Psoas muscle (tissue), 7 donors: ENCODE measurements at regions not wholly inside any gene's neighbourhood (a gene's known extent, or its start where the extent isn't known, plus 50 kb on each side); places are given as distances from the start of the nearest gene placed in this dataset.

ENCODE experiments used
- ATAC-seq, 4 donors: fragments of 200-7000 bp; cut with Tn5 transposase; one replicate each; pipeline ENCODE4 v1.9.1; 2020; ENCODE audit warnings: moderate library complexity in 3 of 4, mild to moderate bottlenecking in 2 of 4
- DNase-seq, 2 donors: peaks; one replicate each; pipeline ENCODE4 v3.0.0-alpha.2; 2020
- H3K27ac ChIP-seq: fragments of 200-600 bp; one replicate; pipeline ENCODE4 v1.8.0; 2022
- H3K27me3 ChIP-seq, 3 donors: fragments of 200-600 bp in 1 of 3; one replicate each; pipeline versions ENCODE4 v1.6.1 to v1.8.0; 2013 to 2022; ENCODE audit warnings: low read length in 2 of 3, mild to moderate bottlenecking in 2 of 3, moderate library complexity in 1 of 3; ENCODE audit not compliant: insufficient read depth in 3 of 3
- H3K36me3 ChIP-seq, 2 donors: fragments of 200-600 bp in 1 of 2; one replicate each; pipeline versions ENCODE4 v1.6.1 to v1.8.0; 2013 to 2022; ENCODE audit warnings: low read depth in 1 of 2, mild to moderate bottlenecking in 1 of 2, moderate library complexity in 1 of 2; ENCODE audit not compliant: insufficient read depth in 1 of 2
- H3K4me1 ChIP-seq: fragments of 200-600 bp; one replicate; pipeline ENCODE4 v1.8.0; 2022
- H3K4me3 ChIP-seq: fragments of 200-600 bp; one replicate; pipeline ENCODE4 v1.8.0; 2022; ENCODE audit warnings: mild to moderate bottlenecking
- H3K9me3 ChIP-seq: fragments of 200-600 bp; one replicate; pipeline ENCODE4 v1.8.0; 2022
- WGBS, 3 donors: extraction: QIAGEN DNeasy Blood & Tissue Kit; methylation state at CpG; one replicate each; pipeline versions ENCODE4 v1.1.6 to v1.1.7; 2013; 5-methylcytosine and 5-hydroxymethylcytosine counted together
- intact Hi-C, 2 donors: fragments of 100-400 bp; cut with DNase I; formaldehyde crosslinking; loops; one replicate each; pipeline versions ENCODE4 v1.11.0 to v1.14.2; 2022
- TF ChIP-seq, protein P1 (sequence below): fragments of 200-600 bp; IDR thresholded peaks from one replicate; pipeline ENCODE4 v1.8.0; 2022; ENCODE audit warnings: antibody characterized with exemption
- donor health status: healthy with polysubstance abuse.
- donor health status: DM: no; HTN: no; CAD: no; lungs with moderate emphysema.
- donor health status: Bipolar disorder and iron deficiency.
- donor health status: healthy.
- donor health status: DM: yes; HTN: yes; CAD: no.
- donor health status: DM: no; HTN: no; CAD: no.
- donor health status: DM: yes; HTN: yes; CAD: no.

- no peaks in the 10 kb centered on the region for H3K4me1 ChIP-seq
- H3K27me3 ChIP-seq = no peaks in the 10 kb centered on the region
- DNase-seq = no peak
- H3K4me3 ChIP-seq = no peak overlapping the region
- TF ChIP-seq, protein P1, sequence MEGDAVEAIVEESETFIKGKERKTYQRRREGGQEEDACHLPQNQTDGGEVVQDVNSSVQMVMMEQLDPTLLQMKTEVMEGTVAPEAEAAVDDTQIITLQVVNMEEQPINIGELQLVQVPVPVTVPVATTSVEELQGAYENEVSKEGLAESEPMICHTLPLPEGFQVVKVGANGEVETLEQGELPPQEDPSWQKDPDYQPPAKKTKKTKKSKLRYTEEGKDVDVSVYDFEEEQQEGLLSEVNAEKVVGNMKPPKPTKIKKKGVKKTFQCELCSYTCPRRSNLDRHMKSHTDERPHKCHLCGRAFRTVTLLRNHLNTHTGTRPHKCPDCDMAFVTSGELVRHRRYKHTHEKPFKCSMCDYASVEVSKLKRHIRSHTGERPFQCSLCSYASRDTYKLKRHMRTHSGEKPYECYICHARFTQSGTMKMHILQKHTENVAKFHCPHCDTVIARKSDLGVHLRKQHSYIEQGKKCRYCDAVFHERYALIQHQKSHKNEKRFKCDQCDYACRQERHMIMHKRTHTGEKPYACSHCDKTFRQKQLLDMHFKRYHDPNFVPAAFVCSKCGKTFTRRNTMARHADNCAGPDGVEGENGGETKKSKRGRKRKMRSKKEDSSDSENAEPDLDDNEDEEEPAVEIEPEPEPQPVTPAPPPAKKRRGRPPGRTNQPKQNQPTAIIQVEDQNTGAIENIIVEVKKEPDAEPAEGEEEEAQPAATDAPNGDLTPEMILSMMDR = no peak
- H3K36me3 ChIP-seq = no peaks in the 10 kb centered on the region
- ATAC-seq = no peak
- no peak overlapping the region for H3K27ac ChIP-seq
- 66 to 87% (median 72%) methylated on average over 4 of the region's 4 CpGs for WGBS, 3 donors
- H3K9me3 ChIP-seq = no peaks in the 10 kb centered on the region
- intact Hi-C loops = no loop called here
Measured at GRCh38 chr3:72519946-72520604, 328.2 kb downstream of the SHQ1 start.

DNA sequence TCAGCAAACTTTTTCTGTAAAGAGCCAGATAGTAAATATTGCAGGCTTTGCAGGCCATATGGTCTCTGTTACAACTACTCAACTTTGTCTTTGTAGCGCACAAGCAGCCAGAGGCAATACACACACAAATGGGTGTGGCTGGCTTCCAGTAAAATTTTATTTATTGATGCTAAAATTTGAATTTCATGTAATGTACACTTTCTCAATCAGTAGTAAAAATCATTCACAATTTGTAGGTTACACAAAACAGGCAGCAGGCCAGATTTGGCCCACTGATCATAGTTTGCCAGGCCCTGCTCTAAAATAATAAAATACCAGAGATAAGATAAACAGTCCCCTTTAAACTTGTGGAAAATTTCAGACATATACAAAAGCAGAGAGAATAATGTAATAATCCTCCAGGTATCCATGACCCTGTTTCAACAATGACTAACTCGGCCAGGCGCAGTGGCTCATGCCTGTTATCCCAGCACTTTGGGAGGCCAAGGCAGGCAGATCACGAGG, 330.3 kb downstream of the SHQ1 start:
- Histone ChIP-seq H3K4me3 (no peak overlapping the region), H3K27ac (no peak overlapping the region), H3K4me1 (no peaks in the 10 kb centered on the region), H3K27me3 (no peaks in the 10 kb centered on the region), H3K9me3 (no peaks in the 10 kb centered on the region), H3K36me3 (no peaks in the 10 kb centered on the region)
- ATAC-seq (no peak), DNase-seq (no peak)
- WGBS, 3 donors = 89 to 94% (median 94%) methylated on average over 4 of the region's 4 CpGs
- intact Hi-C loops = no loop called here
- TF ChIP-seq, protein P1 = no peak

GRCh38 chr3:72517336-72517735, 330.9 kb downstream of the SHQ1 start:
- Histone ChIP-seq H3K9me3 (no peaks in the 10 kb centered on the region), H3K27me3 (no peaks in the 10 kb centered on the region), H3K36me3 (no peaks in the 10 kb centered on the region), H3K27ac (no peak overlapping the region), H3K4me3 (no peak overlapping the region), H3K4me1 (no peaks in the 10 kb centered on the region)
- ATAC-seq (no peak), DNase-seq (no peak)
- WGBS, 3 donors = 86 to 92% (median 92%) methylated on average over 5 of the region's 5 CpGs
- TF ChIP-seq, protein P1 = no peak
- intact Hi-C loops = no loop called here

GRCh38 chr3:72516361-72516760, 331.9 kb downstream of the SHQ1 start:
- no peaks in the 10 kb centered on the region for H3K36me3 ChIP-seq
- 93 to 94% (median 94%) methylated on average over 2 of the region's 2 CpGs for WGBS, 3 donors
- no peaks in the 10 kb centered on the region for H3K4me1 ChIP-seq
- intact Hi-C loops = no loop called here
- no peak for DNase-seq
- no peaks in the 10 kb centered on the region for H3K9me3 ChIP-seq
- no peak overlapping the region for H3K4me3 ChIP-seq
- ATAC-seq = no peak
- TF ChIP-seq, protein P1 = no peak
- no peak overlapping the region for H3K27ac ChIP-seq
- H3K27me3 ChIP-seq = no peaks in the 10 kb centered on the region

DNA sequence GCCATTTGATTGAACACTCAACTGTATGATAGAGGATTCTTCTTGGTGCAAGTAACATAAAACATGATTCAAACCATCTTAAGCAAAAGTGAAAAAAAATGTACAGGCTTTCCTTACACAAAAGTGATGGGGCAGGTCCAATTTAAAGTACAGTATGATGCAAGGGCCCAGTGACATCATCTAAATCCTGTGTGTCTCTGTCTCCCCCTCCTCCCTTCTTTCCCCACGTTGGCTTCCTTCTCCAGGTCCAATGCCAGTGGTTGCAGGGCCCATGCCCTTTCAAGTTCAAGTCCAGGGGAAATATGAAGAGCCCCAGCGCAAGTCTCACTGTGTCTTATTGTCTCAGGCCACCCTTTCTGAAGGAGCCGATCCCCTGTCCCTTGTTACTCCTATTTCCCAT, 332.3 kb downstream of the SHQ1 start:
- no peak overlapping the region for H3K4me3 ChIP-seq
- no peaks in the 10 kb centered on the region for H3K36me3 ChIP-seq
- H3K4me1 ChIP-seq = no peaks in the 10 kb centered on the region
- intact Hi-C loops = no loop called here
- 72 to 83% (median 76%) methylated on average over 3 of the region's 3 CpGs for WGBS, 3 donors
- no peaks in the 10 kb centered on the region for H3K9me3 ChIP-seq
- TF ChIP-seq, protein P1 = no peak
- H3K27me3 ChIP-seq = no peaks in the 10 kb centered on the region
- DNase-seq = no peak
- no peak overlapping the region for H3K27ac ChIP-seq
- no peak for ATAC-seq
